Hypothalamus (tissue), 51 donors: ENCODE measurements at regions not wholly inside any gene's neighbourhood (a gene's known extent, or its start where the extent isn't known, plus 50 kb on each side); places are given as distances from the start of the nearest gene placed in this dataset.

ENCODE experiments used
- DNase-seq, 51 donors: peaks; one replicate each; lab custom pipeline; 2025; lab: John Stamatoyannopoulos, UW

DNA sequence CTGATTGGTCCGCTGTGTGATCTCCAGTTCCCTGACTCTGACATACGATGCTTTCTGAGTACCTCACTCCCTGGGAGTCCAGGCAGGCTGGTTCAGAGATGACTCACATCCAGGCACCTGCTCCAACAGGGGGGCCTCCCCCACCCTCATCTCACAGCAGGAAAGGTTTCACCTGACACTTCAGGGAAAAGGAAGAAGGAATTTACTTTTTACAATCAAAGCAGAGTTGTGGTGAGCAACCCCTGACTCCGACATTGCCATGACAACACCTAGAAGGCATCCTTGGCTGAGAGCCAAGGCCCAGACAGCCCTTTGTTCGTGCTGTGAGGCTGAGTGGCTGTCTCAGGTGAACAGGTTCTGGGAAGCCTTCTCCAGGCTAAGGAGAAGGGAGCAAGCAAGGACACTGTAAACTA, 164.6 kb upstream of the GJB5 start:
- DNase-seq: peak in 18 of 51 donors; percentile 1 to 51 (median 22)

DNA sequence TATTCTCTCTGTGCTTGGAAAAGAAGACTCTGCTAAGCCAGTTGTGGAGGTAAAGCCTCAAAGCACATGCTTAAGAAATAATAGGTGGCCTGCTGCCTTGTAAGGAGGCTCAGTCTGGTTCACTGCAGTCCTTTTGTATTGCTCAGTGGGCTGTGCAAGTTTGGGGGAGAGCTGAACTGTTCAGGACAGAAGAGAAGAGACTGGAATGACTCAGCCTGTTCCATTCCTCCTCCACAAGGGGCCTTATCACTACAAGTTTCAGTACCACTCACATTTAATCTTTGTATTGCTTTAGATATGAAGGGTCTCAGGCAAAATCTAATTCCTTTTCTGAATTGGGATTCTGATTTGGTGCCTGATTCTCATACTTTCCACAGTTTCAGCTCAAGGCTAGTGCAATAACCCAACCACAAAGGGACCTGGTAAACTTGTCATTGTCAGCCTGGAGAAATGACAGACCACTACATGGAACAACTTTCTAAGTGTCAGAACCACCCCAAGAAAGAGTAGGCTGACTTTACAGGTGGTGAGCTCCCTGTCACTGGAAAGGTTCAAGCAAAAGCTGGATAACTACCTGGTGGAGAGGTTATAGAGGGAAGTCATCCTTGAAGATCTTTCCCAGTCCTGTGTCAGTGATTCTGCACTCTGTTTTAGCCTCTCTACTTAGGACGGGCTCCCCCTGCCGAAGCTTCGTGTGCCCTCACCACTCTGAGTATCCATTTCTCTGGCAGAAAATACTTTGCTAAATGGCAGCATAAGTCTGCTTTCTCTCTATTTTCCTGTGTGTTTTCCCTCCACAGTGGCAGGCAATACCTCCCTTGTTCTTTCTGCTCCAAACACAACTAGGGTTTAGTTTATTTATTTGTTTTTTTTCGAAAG, 162.9 kb upstream of the GJB5 start:
- peak in 1 of 51 donors; percentile 3 for DNase-seq

DNA sequence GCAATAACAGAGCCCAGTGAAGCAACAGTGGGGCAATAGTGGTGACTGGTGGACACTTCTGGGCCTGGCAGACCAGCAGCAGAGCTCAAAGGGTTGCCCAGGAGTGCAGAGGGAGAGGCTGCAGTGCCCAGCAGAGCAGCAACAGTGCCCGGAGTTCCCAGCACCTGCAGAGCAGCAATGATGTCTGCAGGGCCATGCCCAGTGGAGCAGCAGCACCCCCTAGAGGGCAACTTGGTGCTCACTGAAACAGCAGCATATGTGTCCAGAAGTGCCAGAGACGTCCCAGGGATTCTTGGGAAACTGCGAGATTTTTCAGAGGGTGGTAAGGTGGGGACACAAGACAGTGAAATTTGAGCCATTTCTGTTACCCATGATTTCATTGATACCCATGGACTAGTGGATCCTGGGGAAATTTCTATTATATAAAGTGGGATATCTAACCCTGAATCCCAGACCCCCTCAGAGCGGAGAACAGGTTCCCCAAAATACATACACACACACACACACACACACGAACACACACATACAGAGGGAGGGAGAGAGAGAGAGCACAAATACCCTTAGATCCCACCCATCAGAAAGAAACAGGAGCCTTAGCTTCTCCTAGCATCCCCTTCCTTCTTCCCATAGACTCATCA, 156.9 kb upstream of the GJB5 start:
- DNase-seq: peak in 50 of 51 donors; percentile 3 to 84 (median 51)

DNA sequence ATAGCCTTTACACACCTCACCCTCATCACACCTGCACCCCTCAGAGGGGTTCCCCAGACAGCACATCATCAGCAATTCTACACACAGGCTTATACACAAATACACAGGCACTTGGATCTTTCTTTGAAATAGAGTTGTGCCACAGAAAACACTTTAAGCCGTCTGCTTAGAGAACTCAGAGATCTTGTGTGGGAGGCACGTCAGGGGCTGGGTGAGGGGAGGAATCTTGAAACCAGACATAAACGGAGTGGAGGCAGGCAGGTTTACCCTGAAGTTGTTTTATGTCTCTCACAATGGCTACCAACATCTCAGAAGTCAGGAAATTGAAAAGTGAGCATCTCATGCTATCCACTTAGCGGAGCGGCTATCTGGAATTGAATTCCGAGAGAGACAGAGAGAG, 151.9 kb upstream of the GJB5 start:
- peak in 2 of 51 donors; percentile 13 to 34 for DNase-seq

DNA sequence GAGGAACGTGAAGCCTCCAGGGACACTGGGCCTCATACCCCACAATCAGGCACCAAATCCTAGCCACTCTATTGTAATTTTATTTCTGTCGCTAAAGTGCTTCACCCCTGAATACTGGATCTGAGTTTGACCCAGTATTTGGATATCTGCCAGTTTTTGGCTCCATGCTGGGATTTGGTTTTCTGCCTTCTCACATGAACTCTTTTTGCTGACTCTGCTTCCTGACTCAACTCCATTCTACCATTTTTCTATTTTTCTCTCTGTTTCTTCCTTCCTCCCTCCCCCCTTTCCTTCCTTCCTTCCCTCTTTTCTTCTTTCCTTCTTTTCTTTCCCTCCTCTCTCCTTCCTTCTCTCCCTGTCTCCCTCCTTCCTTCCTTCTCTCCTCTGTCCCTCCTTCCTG, 151.3 kb upstream of the GJB5 start:
- DNase-seq: no peak

DNA sequence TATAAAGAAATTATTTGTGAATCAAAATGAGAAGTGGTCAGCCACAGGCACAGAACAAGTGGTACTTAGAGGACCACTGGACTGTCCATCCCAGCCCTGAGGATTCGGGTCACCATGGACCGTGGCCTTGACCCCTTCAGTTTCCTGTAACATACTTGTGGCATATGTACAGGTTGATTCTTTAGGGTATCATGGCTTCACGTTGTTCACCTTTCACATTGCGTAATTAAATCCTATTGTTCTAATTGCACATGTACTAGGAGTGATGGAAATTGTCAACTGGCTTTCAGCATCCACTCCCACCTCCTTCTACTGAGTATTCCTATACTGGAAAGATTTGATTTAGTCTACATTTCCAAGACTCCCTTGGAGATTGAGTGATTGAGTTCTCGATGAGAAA, 148.3 kb upstream of the GJB5 start:
- DNase-seq: no peak

DNA sequence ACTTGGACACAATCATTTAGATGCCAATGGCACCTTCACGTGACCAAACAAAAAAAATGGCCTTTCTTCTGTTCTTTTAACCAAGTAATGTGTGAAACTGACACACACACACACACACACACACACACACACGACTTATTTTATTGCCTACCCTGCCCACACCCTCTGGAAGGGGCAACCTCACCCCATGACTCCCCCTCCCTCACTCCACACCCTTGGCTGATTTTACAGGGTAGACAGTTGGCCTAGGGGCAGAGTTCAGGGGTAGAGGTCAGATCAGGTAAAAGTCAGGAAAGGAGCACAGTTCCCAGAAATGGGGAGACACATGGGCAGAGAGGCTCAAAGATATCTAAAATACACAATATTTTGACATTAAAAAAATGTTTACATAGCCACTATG, 144.8 kb upstream of the GJB5 start:
- DNase-seq: no peak

DNA sequence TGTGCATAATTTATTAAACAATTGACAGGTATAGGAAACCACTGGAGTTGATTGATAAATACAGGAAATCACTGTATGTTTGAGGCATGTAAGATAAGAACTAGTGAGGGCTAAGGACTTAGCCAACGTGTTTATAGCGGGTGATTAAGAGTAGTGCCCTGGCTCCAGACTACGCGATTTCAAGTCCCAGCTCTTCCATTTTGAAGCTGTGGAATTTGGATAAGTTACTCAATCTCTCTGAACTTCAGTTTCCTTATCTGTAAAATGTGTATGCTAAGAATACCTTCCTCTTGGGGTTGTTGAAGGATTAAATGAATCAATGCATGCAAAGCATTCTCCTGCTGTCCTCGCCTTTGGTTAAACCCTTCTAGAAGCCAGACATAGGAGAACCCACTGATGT, 143.3 kb upstream of the GJB5 start:
- no peak for DNase-seq

DNA sequence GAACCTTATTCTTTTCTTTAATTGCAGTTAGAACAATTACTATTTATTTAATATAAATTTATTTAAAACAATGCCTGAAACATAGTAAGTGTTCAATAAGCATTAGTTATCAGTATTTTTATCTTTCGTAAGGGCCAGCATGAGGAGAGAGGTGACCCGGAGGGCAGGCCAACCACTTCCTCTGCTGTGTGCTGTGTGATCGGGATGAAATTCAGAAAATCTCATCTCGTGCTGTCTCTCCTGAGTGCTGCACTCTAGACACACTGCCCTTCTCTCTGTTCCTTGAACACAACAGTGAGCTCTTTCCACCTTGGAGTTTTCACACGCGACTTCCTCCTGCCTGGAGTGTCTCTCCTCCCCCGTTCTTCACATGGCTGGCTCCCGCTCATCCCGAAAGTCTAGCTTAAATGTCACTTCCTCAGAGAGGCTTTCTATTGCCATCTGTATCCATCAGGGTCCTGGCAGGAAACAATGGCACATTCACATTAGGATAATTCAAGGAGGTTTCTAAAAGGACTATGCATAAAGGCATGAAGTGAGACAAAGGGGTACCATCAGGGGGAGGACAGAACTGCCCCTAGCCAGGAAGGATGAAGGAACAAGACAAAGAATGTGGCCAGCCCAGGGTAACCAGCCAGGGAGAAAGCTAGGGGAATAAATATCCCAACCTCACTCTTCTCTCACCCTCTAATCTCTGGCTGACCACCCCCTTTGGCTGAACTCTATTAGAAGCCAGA, 142.6 kb upstream of the GJB5 start:
- DNase-seq: no peak

DNA sequence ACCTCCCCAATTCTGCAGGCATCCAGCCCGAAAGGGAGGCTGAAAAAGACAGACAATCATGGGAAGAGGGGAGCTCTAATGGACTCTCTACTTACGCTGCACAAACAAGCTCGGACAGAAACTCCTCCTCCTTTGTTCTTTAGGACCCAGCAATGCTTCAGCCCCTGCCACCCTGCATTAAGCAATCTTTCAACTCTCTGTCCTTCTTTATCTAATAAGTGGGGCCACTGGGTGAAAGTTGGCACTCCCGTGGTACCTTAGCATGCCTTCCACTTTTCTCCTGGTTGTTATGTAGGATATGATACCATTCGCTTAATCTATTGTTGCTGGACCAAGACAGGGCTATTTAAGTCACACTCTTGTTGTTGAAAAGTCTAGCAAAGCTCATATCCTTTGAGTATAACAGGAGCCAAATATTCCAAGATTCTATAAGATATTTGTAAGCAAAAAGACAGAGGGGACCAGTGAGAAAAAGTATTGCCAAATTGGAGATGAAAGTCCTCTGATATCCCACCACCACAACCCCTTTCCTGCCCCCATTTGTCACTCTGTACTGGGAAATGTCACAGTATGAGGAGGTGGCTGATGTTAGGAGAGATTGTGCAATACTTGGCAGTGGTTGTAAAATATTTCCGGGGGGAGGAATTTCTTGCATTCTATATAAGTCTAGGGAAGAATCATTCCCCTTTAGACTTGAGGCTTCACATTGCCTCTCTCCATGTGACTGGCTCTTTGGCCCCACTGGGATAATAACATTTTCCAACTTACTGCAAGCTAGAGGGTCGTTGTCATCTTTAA, 137.3 kb upstream of the GJB5 start:
- no peak for DNase-seq

DNA sequence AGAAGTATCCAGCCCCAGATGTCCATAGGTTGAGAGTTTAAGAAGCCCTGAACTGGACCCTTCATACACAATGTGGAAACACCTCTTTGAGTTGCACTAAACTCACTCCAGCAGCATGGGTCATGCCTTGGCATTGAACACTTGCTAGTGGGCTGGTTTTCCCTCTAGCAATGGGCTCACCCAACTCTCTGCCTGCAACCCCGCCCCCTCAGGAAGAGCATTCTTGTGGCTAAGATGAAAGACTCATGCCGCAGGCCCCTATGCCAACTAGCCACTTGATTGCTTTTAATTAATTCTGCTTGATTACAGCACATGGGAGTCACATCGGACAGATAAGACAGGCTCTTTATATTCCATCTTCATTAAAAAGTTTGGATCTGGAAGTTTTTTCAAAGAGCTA, 136.5 kb upstream of the GJB5 start:
- DNase-seq: no peak

DNA sequence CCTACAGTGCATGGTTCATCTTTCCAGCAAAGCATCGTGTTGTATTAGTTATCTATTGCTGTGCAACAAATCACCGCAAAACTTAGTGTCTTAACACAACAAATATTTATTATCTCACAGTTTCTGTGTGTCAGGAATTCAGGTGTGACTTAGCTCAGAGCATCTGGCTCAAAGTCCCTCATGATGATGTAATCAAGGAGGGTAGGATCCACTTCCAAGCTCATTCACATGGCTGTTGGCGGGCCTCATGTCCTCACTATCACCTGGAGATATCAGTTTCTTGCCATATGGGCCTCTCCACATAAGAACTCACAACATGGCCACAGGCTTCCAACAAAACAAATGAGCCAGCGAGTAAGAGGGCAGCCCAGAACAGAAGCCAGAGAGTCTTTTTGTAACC, 135.6 kb upstream of the GJB5 start:
- DNase-seq: no peak

DNA sequence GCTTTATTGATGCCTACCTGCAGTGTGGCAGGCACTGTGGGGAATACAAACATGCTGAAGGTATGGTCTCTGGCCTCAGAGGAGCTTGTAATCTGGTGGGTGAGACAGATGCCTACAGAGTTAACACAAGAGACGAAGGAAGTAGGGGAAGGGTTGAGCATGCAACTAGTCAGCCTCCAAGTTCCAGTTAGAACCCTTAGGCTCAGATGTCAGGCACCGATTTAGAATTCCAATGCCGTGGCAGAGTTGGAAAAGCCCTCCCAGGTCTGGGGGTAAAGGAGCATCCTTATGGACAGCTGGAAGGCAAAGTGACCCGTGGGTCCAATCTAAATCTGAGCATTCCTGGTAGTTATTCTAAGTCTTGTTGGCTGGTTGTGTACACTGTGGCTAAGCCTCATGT, 132.9 kb upstream of the GJB5 start:
- DNase-seq: no peak

DNA sequence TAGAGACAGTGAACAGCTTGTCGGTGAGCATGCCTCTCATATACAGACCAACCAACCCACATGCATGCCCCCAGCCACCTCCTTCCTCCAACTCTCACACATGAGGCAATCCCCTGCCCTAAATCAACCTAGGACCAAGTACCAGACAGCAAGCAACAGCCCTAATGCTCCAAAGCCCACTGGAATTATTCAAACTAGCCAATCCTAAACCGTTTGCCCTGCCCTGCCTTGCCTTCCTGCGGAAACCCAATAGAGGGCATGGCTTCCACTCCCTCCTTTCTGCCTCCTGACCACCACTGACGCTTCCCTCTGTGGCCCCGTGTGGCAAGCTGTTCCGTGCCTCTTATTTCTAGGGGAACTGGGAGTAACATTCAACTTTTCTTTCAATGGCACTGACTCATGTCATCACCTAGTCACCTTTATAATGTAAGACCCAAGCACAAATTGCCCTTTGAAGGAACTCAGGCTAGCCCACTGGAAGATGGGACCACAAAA, 129.3 kb upstream of the GJB5 start:
- no peak for DNase-seq

DNA sequence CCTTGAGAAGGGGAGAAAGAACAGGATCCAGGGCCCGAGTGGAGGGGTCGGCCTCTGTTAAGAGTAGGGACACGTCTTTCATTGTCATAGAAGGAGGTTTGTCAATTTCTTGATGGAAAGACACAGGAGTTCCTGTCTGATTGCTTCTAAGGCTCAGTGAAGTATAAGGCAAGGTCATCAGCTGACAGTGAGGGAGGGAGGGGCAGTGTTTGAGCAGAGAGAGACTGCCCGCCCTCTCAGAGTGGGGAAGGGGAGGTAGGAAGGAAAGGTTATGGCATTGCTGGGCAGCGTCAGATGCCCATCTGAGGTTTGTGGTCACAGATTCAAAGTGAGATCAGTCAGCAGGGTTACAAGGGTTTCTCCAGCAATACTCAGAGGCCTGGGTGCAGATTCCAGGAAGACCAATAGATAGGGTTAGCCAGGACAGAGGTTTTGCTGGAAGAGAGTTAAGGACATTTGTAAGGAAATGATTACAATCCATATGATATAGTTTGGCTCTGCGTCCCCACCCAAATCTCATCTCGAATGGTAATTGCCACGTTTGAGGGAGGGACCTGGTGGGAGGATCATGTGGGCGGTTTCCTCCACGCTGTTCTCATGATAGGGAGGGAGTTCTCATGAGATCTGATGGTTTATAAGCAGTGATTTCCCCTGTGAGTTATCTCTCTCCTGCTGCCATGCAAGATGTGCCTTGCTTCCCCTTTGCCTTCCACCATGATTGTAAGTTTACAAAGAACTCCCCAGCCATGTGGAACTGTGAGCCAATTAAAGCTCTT, 127.2 kb upstream of the GJB5 start:
- no peak for DNase-seq

DNA sequence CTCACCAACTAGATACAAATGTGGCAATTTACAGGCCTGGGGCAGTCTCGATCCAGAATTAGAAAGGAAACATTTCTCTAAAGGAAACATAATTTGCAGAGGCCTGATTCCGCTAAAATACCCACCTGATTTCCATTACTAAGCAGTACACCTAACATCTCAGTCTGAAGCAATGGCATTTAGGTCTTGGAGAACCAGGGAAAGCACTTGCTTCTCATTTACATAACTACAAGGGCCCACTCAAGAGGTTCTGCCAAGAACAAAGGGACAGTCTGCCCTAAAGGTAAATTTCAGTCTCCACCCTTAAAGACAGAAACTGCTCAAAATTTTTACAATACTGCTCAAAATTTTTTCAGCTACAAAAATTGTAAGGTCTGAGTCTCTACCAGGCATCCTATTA, 123.7 kb upstream of the GJB5 start:
- DNase-seq: no peak

DNA sequence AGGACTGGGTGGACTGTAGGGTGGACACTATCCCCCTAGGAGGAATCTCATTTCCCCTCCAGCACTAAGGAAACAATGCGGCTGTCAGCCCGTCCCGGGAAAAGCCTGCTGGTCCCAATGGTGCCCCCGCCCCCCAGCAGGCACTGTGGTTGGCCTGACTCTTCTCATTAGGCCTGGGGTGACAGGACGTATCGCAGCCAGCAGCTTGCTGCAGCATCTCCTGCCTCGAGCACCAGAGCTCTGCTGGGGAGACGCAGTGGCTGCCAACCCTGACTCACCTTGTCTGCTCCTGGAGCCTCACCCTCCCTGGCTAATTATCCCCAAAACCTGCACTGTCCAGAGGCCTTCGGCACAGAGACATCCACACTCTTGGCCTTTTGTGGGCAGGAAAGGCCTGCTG, 115.1 kb upstream of the GJB5 start:
- DNase-seq: no peak

DNA sequence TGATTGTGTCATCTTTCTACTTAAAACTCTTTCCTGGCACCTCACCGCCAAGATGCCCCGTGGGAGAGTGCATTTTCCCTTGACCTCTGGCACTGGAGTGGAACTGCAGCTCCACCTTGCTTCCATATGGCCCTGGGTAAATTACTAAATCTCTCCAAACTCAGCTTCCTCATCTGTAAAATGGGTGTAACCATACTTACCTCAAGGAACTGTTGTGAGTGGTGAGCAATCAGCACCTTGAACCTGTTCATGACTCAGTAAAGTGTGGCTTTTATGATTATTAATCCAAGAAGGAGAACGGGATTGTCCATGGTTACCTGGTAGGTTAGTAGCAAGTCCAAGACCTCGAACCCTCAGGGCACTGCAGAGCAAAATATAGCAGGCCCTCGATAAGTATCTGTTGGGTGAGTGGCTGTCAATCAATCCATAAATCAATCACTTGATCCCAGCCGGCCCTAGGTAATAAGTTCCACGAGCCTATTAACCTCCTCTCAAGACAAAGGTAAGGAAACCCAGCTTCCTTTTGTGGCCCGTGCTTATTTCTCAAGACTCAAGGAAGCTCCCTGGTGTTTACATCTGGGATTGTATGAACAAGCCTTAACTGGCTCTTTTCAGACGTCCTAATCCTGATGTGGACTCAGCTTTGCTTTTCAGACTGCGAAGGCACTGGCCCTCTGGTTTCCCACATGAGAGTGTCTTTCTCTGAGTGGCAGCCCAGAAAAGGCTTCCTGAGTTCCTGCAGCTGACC, 114.0 kb upstream of the GJB5 start:
- DNase-seq: no peak

DNA sequence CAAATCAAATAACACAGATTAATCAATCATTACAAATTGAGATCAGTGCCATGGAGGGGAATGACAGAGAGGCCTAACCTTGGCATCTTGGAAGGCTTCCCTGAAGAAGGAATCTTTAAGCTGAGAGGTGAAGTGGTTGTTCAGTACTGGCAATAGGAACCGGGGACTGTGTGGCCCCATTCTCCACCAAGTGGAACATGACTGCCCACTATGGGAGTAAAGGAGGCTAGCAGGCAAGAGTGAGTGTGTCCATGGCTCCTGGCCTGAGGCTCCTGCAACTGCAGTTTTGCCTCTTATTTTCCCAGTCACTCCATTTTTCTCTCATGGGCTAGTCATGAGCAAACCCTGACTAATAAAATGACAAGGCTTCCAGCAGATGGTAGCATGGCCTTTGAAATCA, 112.2 kb upstream of the GJB5 start:
- no peak for DNase-seq
